ENCODE measurements at regions not wholly inside any gene's neighbourhood (a gene's known extent, or its start where the extent isn't known, plus 50 kb on each side); places are given as distances from the start of the nearest gene placed in this dataset.

GRCh38 chr4:19879330-19879729 is 372.4 kb upstream of the SLIT2 start:
- no peak for DNase-seq

GRCh38 chr4:19857991-19858390 is 393.7 kb upstream of the SLIT2 start:
- DNase-seq = no peak

DNA sequence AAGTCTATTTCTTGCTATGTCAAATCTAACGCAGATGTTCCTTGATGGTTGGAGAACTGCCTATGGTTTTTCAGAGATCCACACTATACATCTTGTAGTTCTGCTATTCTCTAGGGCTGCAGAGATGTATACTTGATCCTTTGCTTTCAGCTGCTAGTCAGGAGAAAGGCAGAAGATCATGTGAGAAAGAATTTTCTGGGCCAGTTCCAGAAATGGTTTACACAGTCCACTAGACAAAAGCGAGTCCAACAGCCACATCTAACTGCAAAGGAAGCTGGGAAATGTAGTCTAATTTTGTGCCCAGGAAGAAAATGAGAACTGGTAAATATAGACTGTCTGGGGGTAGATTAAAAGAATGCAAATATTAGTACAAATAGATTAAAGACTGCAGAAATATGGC is 394.3 kb upstream of the SLIT2 start:
- no peak for DNase-seq

GRCh38 chr4:19850909-19851308 is 400.8 kb upstream of the SLIT2 start:
- DNase-seq = no peak

DNA sequence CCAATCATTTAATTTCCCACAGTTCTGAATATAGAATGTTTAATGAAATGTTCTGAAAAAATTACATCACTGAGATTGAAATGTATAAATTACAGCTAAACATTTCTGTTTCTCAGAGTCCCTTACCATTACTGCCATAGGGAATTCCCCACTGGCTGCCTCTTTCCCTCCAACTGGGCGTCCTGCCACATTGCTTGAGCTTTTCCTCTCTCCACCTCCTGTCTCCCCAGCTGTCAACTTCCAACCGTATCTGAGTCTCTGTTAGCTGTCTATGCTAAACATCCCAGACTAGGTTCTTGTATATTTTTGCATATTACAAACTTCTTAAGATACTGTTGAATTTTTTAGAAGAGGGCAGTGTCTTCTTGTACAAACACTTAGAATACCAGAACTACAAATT is 407.3 kb upstream of the SLIT2 start:
- no peak for DNase-seq

DNA sequence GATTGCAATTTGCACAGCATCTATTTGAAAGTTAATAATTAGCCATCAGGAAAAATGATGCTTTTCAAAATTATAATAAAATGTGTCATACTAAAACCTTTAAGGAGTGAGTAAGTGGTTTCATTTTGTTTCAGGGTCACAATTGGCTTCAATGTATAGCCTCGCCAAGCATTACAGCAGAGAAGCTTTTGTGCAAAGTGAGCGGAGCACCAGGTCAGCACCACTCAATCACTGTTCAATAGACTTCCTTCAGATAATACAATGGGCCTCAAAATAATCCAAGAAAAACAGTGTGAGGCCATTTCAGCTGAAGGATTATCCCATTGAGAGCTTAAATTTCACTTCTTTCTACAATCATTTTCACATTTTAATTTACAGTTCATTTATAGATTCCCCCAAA is 409.2 kb upstream of the SLIT2 start:
- no peak for DNase-seq

DNA sequence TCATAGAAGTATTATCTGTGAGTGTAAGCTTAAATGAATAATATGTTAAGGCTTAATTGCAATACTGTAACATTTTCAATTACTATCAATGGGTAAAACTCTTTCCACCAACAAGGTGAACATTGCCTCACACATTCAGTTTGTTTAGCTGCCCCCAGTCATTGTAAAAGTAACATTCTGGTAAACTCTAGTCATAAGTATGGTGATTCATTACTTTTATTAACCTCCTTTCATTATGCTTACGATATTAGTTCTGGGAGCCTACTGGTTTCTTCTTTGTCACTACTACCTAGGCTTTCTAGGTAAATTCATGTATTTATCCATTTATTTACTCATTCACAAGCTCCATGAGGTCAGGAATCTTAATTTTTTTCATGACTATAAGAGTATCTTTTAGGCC is 412.8 kb upstream of the SLIT2 start:
- DNase-seq = no peak

DNA sequence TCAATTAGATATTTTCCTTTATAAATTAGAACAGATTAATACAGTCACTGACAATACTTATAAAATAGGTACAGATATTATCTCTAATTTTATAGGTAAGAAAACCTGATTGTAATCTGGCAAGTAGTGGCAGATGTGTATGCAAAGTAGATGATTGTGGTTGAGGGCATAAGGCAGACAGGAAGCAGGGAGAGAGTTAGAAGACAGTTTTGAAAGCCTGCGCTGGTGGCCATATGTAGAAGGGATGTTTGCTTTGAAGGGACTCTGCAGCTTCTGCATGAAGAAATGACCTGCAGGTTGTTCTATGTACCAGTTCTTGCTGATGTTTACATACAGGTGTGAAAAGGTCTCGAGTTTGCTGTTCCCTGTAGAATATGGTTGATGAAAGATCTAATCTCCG is 416.3 kb upstream of the SLIT2 start:
- no peak for DNase-seq

DNA sequence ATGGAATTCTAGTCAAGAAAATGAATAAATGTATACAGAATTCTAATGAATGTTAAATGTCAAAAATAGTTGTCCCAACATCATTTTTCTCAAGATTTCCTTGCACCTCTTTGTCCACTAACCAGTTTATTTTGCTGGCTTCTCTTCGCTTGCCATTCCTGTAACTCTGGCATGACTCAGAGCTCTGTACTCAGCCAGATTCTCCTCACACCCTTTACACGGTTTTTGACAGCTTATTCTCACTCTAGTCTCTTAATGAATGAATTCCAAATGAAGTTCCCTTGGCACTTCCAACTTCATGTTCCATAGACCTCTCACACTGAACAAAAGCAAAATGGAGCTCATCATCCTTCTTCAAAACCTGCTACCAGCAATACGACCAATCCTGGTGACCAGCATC is 419.3 kb upstream of the SLIT2 start:
- no peak for DNase-seq

- DNase-seq = no peak
Measured at GRCh38 chr4:19831644-19832285, 419.9 kb upstream of the SLIT2 start.

GRCh38 chr4:19829101-19829500 is 422.6 kb upstream of the SLIT2 start:
- DNase-seq = no peak

- no peak for DNase-seq
Measured at GRCh38 chr4:19823781-19824180, 427.9 kb upstream of the SLIT2 start.

DNA sequence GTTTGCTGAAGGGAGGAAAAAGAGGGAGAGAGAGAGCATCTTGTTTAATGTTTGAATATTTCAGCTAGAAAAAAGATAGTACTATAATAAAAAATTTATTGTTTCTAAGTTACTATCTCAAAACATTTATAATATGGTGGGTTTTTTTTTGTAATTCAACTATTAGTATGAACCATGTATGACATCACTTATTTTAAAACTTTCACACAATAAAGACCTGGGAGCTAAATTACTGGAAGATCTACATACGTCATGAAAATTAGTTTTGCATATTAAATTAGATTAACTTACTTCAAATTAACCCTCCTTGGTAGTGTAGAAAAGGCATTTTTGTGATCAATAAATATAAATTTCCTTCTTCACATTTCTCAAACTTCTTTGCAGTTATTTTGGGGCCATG is 432.0 kb upstream of the SLIT2 start:
- no peak for DNase-seq

DNA sequence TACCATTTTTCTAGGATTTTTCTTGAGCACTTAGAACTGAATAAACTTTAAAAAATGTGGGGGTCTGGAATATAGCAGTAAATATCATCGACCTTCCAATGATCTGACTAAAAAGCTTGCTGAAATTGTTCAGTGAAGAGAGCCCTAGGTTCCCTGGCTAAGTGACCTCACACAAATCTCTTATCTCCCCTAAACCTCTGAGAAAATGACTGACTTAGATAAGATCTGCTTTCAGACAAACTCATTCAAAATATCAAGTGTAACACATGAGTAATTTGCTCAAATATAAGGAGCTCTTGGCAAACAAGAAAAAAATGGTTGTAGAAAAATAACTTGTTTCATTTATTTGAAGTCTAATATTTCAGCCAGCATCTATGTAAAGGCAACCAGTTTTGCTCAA is 441.7 kb upstream of the SLIT2 start:
- no peak for DNase-seq

DNA sequence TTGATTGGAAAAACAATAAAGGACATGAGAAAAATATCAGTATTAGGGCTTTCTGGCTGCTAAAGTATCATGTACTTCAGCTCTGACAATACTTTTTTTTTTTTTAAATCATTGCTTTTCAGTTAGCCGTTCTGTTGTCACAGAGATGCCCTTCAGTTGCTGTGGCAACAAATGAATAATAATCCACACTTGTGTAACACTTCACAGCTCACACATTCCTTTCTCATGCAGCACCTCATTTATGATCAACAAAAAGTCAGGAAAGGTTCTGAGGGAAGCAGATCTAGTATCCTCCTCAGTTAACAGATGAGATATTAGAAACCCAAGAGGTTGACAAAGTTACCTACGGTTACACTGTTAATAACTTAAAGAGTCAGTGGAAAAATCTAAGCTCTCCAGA is 444.2 kb upstream of the SLIT2 start:
- no peak for DNase-seq

GRCh38 chr4:19806865-19807264 is 444.8 kb upstream of the SLIT2 start:
- DNase-seq = no peak

DNA sequence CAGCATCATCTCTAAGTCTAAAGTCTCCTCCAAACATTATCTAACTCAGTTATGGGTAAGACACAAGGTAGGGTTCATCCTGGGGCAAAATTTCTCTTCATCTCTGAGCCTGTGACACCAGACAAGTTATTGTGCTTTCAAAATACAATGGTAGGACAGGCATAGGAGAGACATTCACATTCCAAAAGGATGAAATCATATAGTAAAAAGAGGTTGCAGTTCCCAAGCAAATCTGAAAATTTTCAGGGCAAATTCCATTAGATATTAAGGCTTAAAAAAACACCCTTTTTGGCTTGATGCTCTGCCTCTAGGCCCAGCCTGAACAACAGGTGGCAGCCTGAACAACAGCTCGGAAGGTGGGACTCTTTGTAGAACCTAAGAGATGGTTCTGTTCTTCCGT is 448.3 kb upstream of the SLIT2 start:
- DNase-seq = no peak

DNA sequence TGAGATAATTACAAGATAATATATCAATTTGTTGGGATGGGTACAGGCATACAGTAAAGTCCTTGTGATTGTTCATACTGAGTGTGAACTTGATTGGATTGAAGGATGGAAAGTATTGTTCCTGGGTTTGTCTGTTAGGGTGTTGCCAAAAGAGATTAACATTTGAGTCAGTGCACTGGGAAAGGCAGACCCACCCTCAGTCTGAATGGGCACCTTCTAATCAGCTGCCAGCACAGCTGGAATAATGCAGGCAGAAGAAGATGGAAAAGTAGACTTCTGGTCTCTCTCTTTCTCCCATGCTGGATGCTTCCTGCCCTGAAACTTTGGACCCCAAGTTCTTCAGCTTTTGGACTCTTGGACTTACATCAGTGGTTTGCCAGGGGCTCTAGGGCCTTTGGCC is 457.9 kb upstream of the SLIT2 start:
- DNase-seq = no peak

GRCh38 chr4:19791422-19792123 is 460.1 kb upstream of the SLIT2 start:
- no peak for DNase-seq

DNA sequence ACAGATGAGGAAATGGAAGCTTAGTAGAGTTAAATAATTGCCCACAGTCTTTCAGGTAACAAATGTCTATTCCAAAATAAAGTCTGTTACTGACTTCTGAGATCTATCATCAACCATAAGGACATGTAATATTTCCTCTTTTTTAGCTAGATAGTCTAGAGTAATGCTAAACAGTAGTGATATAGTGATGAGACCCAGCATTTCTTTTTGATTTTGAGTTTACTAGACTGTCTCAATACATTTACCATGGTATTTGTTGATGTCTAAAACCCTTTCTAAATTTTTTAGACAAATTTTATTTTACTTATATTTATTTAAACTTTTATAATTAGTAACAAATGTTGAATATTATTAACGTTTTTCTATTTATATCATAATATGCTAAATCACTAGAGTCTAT is 465.1 kb upstream of the SLIT2 start:
- DNase-seq = no peak

DNA sequence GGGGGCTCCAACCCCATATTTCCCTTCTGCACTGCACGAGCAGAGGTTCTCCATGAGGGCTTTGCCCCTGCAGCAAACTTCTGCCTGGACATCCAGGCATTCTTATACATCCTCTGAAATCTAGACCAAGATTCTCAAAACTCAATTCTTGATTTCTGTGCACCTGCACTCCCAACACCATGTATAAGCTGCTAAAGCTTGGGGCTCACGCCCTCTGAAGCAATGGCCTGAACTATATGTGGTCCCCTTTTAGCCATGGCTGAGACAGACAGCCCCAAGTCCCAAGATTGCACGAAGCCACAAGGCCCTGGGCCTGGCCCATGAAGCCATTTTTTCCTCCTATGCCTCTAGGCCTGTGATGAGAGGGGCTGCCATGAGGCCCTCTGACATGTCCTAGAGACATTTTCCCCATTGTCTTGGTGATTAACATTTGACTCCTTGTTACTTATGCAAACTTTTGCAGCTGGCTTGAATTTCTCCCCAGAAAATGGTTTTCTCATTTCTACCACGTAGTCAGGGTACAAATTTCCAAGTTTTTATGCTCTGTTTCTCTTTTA is 468.0 kb upstream of the SLIT2 start:
- no peak for DNase-seq

DNA sequence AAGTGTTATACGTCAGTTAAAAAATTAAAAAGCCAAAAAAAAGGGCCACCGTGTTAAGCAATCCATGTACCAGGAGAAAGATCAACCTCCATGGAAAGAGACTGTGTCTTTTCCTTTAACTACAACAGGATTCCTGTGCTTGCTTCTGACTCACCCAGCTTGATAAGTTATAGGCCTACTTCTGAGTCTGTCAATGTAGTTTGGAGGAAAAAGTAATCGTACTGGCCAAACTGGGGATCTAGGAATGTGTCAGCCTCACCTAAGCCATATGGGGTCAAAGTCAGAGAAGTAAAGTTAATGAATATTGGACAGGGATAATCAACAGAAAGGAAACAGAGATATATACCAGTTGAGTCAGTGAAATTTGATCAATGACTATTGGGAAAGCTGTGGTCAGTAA is 470.8 kb upstream of the SLIT2 start:
- no peak for DNase-seq

GRCh38 chr4:19776929-19777328 is 474.8 kb upstream of the SLIT2 start:
- DNase-seq = no peak

- no peak for DNase-seq
Measured at GRCh38 chr4:19776021-19776459, 475.7 kb upstream of the SLIT2 start.

Data from stimulated activated CD4-positive, alpha-beta T cell treated with anti-CD3 and anti-CD28 coated beads, Interleukin-2, amount 100 ng/mL, for 48 hours (primary cell).